ENCODE measurements at regions not wholly inside any gene's neighbourhood (a gene's known extent, or its start where the extent isn't known, plus 50 kb on each side); places are given as distances from the start of the nearest gene placed in this dataset.

DNA sequence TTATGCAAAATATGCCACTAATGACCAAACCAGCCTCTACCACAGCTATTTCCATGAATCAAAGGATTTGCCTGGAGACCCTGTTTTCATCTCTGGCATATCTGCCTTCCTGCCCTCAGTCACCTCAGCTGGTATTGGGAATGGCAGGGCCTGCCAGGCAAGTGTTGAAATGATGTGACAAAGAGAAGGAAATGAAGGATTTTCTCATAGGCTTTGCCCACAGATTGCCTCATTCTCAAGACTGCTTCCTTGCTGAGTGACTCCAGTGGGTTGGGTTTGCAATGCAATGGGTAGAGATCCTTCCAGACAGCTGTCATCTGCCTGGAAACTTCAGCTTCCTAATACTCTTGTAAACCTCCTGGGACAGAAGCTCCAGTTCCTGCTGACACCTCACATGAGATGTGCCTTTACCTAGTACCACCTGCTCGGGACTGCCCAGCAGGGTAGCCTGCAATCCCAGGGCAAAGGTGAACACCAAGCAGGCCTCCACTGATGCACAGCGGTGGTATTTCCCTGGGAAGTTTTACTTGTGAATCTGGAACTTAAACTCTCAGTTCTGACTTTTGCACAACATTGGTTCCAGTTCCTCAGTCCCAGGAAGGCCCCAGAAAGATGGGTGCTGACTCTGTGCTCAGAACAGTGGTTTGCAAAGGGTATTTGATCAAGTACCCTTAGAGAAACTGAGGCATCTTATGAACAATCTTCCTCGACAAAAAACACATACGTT, 64.8 kb upstream of the SLC1A1 start:
- TF ChIP-seq, protein P1, sequence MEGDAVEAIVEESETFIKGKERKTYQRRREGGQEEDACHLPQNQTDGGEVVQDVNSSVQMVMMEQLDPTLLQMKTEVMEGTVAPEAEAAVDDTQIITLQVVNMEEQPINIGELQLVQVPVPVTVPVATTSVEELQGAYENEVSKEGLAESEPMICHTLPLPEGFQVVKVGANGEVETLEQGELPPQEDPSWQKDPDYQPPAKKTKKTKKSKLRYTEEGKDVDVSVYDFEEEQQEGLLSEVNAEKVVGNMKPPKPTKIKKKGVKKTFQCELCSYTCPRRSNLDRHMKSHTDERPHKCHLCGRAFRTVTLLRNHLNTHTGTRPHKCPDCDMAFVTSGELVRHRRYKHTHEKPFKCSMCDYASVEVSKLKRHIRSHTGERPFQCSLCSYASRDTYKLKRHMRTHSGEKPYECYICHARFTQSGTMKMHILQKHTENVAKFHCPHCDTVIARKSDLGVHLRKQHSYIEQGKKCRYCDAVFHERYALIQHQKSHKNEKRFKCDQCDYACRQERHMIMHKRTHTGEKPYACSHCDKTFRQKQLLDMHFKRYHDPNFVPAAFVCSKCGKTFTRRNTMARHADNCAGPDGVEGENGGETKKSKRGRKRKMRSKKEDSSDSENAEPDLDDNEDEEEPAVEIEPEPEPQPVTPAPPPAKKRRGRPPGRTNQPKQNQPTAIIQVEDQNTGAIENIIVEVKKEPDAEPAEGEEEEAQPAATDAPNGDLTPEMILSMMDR (IDR thresholded peaks at IDR 0.05; ENCODE audit: low read length), result no peak
- TF ChIP-seq EZH2 (IDR thresholded peaks at IDR 0.05; ENCODE audit: borderline replicate concordance, low read length), result no peak

All from OCI-LY1 (cell line).